ENCODE measurements at regions not wholly inside any gene's neighbourhood (a gene's known extent, or its start where the extent isn't known, plus 50 kb on each side); places are given as distances from the start of the nearest gene placed in this dataset.

DNA sequence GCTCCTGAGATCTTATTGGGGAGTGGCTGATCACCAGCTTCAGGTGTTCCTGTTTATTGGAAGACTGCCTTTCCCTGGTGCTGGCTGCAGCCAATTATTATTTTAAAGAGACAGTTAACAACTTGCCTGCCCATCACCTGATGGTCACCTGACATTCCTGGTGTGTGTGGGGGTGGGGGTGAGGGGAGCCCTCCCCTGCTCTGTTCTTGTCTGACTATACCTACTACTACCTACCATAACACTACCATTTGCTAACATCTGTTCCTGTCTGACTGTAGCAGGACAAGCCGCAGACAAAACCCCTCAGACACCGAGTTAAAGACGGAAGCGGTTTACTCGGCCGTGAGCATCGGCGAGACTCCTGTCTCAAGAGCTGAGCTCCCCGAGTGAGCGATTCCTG lies 54.9 kb upstream of the NBPF3 start:
- TF ChIP-seq CTCF (IDR thresholded peaks at IDR 0.05; ENCODE audit: low read depth, low read length) (no peak), EZH2phosphoT487 (IDR thresholded peaks at IDR 0.05; ENCODE audit: low read depth) (no peak)
